HG03025 (cell line): ENCODE measurements at regions not wholly inside any gene's neighbourhood (a gene's known extent, or its start where the extent isn't known, plus 50 kb on each side); places are given as distances from the start of the nearest gene placed in this dataset.

Source experiments
- ATAC-seq: cut with Tn5 transposase; IDR thresholded peaks from one replicate; pipeline ENCODE4 v1.9.1; 2021; ENCODE audit warnings: mild to moderate bottlenecking, moderate library complexity; ENCODE audit not compliant: unreplicated experiment, low FRiP score

- ATAC-seq = no peak
Observed at GRCh38 chr4:54541426-54542118, 116.2 kb upstream of the KIT start.

GRCh38 chr4:54542119-54542438 lies 115.7 kb upstream of the KIT start:
- ATAC-seq = no peak

GRCh38 chr4:54542540-54543041 lies 115.2 kb upstream of the KIT start:
- no peak for ATAC-seq

- ATAC-seq = no peak
Observed at GRCh38 chr4:54543088-54543795, 114.5 kb upstream of the KIT start.

- ATAC-seq = no peak
Observed at GRCh38 chr4:54545663-54546424, 111.9 kb upstream of the KIT start.

GRCh38 chr4:54547299-54548097 lies 110.3 kb upstream of the KIT start:
- ATAC-seq = no peak

GRCh38 chr4:54548098-54548620 lies 109.6 kb upstream of the KIT start:
- ATAC-seq = no peak

- no peak for ATAC-seq
Observed at GRCh38 chr4:54548831-54549460, 108.8 kb upstream of the KIT start.

GRCh38 chr4:54550395-54551171 lies 107.2 kb upstream of the KIT start:
- no peak for ATAC-seq

- ATAC-seq = no peak
Observed at GRCh38 chr4:54553001-54553400, 104.8 kb upstream of the KIT start.

- ATAC-seq = no peak
Observed at GRCh38 chr4:54554339-54554990, 103.3 kb upstream of the KIT start.

GRCh38 chr4:54556051-54556450 lies 101.7 kb upstream of the KIT start:
- no peak for ATAC-seq

- ATAC-seq = no peak
Observed at GRCh38 chr4:54556587-54556986, 101.2 kb upstream of the KIT start.

GRCh38 chr4:54558889-54559677 lies 98.7 kb upstream of the KIT start:
- no peak for ATAC-seq

GRCh38 chr4:54560513-54560912 lies 97.2 kb upstream of the KIT start:
- no peak for ATAC-seq

GRCh38 chr4:54561940-54562339 lies 95.8 kb upstream of the KIT start:
- ATAC-seq = no peak

- ATAC-seq = peak; percentile 69
Observed at GRCh38 chr4:54566608-54567007, 91.1 kb upstream of the KIT start.

- ATAC-seq = no peak
Observed at GRCh38 chr4:54567327-54567726, 90.4 kb upstream of the KIT start.
